ENCODE measurements at regions not wholly inside any gene's neighbourhood (a gene's known extent, or its start where the extent isn't known, plus 50 kb on each side); places are given as distances from the start of the nearest gene placed in this dataset.
A peak's percentile ranks its signal among the peaks of the same experiment; 100 is the strongest.

DNA sequence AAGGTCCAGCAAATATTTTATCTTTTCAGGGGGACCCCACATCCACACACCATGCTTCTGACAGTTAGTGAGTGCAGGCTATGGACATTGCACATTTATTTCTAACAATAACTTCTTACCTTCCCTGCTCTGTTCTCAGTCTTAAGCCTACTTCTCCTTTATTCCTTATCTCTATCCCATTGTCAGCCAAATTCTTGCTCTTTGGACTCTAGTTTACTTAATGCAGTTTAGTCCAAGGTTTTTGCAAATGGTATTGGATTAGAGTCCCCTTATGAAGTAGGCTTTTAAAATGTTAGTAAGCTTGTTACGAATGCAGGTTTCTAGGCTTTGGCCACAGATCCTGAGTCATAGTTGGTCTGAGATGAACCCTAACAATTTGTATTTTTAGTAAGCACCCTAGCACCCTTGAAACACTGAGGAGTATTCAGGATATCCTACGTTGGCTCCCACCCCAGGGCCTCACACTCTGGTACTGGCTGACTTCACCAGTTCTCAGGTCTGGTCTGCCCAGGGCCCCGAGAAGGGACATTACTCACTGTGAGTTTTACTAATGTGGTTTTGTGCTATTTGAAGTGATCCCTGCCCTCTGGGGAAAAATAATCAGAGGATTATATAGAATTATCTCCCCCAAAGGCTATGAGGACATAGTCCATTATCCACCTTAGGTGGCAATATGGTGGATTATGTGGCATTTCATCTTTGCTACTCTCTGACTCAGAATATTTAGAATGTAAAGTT, 239.5 kb downstream of the TGFB2 start:
- no peak overlapping the region for H3K4me3 ChIP-seq (ENCODE audit: control insufficient read depth, low read depth, low read length)
- no peak for TF ChIP-seq CTCF (conservative IDR thresholded peaks at IDR 0.05; ENCODE audit: control insufficient read depth, insufficient read depth, low read depth, low read length)
- DNase-seq (ENCODE audit: low read depth) = peak; percentile 56

GRCh38 chr1:218585511-218586184, 240.5 kb downstream of the TGFB2 start:
- TF ChIP-seq CTCF (conservative IDR thresholded peaks at IDR 0.05; ENCODE audit: control insufficient read depth, insufficient read depth, low read depth, low read length) = no peak
- H3K4me3 ChIP-seq (ENCODE audit: control insufficient read depth, low read depth, low read length) = no peak overlapping the region
- peak; percentile 87 for DNase-seq (ENCODE audit: low read depth)

- no peak overlapping the region for H3K4me3 ChIP-seq (ENCODE audit: control insufficient read depth, low read depth, low read length)
- no peak for TF ChIP-seq CTCF (conservative IDR thresholded peaks at IDR 0.05; ENCODE audit: control insufficient read depth, insufficient read depth, low read depth, low read length)
- DNase-seq (ENCODE audit: low read depth) = no peak
Observed at GRCh38 chr1:218587900-218588299, 242.8 kb downstream of the TGFB2 start.

GRCh38 chr1:218588540-218589172, 243.5 kb downstream of the TGFB2 start:
- TF ChIP-seq CTCF (conservative IDR thresholded peaks at IDR 0.05; ENCODE audit: control insufficient read depth, insufficient read depth, low read depth, low read length) = no peak
- no peak for DNase-seq (ENCODE audit: low read depth)
- H3K4me3 ChIP-seq (ENCODE audit: control insufficient read depth, low read depth, low read length) = no peak overlapping the region

- no peak overlapping the region for H3K4me3 ChIP-seq (ENCODE audit: control insufficient read depth, low read depth, low read length)
- no peak for DNase-seq (ENCODE audit: low read depth)
- no peak for TF ChIP-seq CTCF (conservative IDR thresholded peaks at IDR 0.05; ENCODE audit: control insufficient read depth, insufficient read depth, low read depth, low read length)
Observed at GRCh38 chr1:218589487-218589886, 244.4 kb downstream of the TGFB2 start.

DNA sequence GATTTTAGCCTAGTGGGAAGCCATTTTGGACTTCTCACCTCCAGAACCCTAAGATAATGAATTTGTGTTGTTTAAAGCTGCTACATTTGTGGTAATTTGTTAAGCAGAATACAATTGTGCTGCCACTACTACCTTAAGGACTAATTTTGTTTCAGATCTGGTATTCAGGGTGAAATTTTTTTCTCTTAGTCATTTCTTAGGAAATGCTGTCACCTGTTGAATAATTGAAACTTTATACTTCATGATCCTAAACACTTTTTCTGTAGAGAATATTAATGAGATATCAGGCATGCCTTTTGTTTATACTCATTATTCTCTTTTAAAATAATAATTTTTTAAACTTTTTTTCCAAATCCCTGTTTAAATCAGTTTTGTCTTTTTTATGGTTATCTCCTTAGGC, 246.8 kb downstream of the TGFB2 start:
- TF ChIP-seq CTCF (conservative IDR thresholded peaks at IDR 0.05; ENCODE audit: control insufficient read depth, insufficient read depth, low read depth, low read length) = no peak
- DNase-seq (ENCODE audit: low read depth) = no peak
- no peak overlapping the region for H3K4me3 ChIP-seq (ENCODE audit: control insufficient read depth, low read depth, low read length)

Measured in fibroblast of mammary gland (primary cell).